C4-2B (cell line): ENCODE measurements at regions not wholly inside any gene's neighbourhood (a gene's known extent, or its start where the extent isn't known, plus 50 kb on each side); places are given as distances from the start of the nearest gene placed in this dataset.

Experiments used
- H3K27ac ChIP-seq: fragments of 450-650 bp; 2 replicates; pipeline ENCODE4 v1.5.1; 2017
- CTCF ChIP-seq: fragments of 450-650 bp; conservative IDR thresholded peaks from 2 replicates; pipeline ENCODE4 v1.5.1; 2017; ENCODE audit warnings: mild to moderate bottlenecking
- ZFX ChIP-seq: fragments of 450-650 bp; IDR thresholded peaks from 2 replicates; pipeline ENCODE4 v1.6.1; 2017

GRCh38 chr9:107883496-107884124 lies 394.0 kb upstream of the KLF4 start:
- no peak overlapping the region for H3K27ac ChIP-seq
- no peak for TF ChIP-seq ZFX
- no peak for TF ChIP-seq CTCF

- no peak for TF ChIP-seq CTCF
- TF ChIP-seq ZFX: no peak
- no peak overlapping the region for H3K27ac ChIP-seq
These were observed 392.2 kb upstream of the KLF4 start for GRCh38 chr9:107881626-107882300.

- TF ChIP-seq ZFX: no peak
- no peak for TF ChIP-seq CTCF
- H3K27ac ChIP-seq: no peak overlapping the region
These were observed 388.9 kb upstream of the KLF4 start for GRCh38 chr9:107878462-107878861.

- no peak overlapping the region for H3K27ac ChIP-seq
- TF ChIP-seq CTCF (no peak), ZFX (no peak)
These were observed 386.0 kb upstream of the KLF4 start for GRCh38 chr9:107875571-107875980.

- TF ChIP-seq CTCF: no peak
- TF ChIP-seq ZFX: no peak
- no peak overlapping the region for H3K27ac ChIP-seq
These were observed 385.2 kb upstream of the KLF4 start for GRCh38 chr9:107874591-107875369.

GRCh38 chr9:107874137-107874536 lies 384.6 kb upstream of the KLF4 start:
- no peak overlapping the region for H3K27ac ChIP-seq
- TF ChIP-seq ZFX (no peak), CTCF (no peak)
